HL-60 (cell line): ENCODE measurements at regions not wholly inside any gene's neighbourhood (a gene's known extent, or its start where the extent isn't known, plus 50 kb on each side); places are given as distances from the start of the nearest gene placed in this dataset.

ENCODE experiments used
- GABPA ChIP-seq: IDR thresholded peaks from 2 replicates; pipeline ENCODE4 v1.6.1; 2012; ENCODE audit warnings: low read depth
- POLR2AphosphoS5 ChIP-seq: IDR thresholded peaks from 2 replicates; pipeline ENCODE4 v1.6.1; 2012; ENCODE audit warnings: low read depth
- TF ChIP-seq, protein P1 (sequence below): IDR thresholded peaks from one replicate; pipeline ENCODE4 v1.5.1; 2011; ENCODE audit warnings: low read length, control low read depth, inconsistent platforms; ENCODE audit not compliant: insufficient read depth

DNA sequence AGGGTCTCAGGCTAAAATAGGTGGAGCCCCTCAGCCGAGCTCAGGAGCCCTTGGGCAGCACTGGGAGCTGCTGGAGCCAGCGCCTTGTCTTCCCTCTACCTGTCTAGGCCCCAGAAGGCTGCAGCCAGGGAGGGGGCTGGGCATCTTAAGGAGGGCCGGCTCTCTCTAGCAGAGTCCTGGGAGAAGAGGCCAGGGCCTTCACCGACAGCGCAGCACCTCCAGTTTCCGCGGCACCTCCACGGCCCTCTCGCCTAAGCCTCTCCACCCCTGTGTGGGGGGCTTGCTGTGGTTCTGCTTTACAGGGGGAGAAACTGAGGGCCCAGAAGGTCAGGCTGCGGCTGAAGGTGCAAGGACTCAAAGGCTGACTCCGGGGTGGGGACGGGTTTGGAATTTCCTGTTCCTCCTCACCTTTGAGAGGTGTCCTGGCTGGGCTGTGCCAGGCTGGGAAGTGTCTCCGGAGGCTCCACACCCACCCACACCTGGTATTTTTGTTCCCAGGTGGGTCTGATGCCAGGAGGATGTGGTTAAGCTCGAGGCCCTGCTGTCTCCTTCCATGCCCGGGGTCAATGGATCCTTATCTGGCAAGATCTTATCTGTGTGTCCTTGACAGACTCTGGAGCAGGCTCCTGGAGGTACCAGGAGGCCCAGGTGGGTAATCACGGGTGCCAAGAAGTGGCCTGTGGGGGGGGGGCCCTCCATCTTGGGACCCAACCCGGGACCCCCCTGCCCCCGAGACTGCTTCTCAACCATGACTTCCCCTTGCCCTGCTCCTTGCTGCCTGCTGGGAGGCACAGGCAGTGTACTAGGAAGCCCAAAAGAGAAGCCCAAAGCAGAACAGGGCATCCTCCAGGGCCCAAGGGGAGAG, 95.3 kb upstream of the FGF3 start:
- TF ChIP-seq, protein P1, sequence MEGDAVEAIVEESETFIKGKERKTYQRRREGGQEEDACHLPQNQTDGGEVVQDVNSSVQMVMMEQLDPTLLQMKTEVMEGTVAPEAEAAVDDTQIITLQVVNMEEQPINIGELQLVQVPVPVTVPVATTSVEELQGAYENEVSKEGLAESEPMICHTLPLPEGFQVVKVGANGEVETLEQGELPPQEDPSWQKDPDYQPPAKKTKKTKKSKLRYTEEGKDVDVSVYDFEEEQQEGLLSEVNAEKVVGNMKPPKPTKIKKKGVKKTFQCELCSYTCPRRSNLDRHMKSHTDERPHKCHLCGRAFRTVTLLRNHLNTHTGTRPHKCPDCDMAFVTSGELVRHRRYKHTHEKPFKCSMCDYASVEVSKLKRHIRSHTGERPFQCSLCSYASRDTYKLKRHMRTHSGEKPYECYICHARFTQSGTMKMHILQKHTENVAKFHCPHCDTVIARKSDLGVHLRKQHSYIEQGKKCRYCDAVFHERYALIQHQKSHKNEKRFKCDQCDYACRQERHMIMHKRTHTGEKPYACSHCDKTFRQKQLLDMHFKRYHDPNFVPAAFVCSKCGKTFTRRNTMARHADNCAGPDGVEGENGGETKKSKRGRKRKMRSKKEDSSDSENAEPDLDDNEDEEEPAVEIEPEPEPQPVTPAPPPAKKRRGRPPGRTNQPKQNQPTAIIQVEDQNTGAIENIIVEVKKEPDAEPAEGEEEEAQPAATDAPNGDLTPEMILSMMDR: no peak
- TF ChIP-seq GABPA (no peak), POLR2AphosphoS5 (no peak)
